NB4 (cell line): ENCODE measurements at regions not wholly inside any gene's neighbourhood (a gene's known extent, or its start where the extent isn't known, plus 50 kb on each side); places are given as distances from the start of the nearest gene placed in this dataset.

Experiments used
- CTCF ChIP-seq: IDR thresholded peaks from one replicate; pipeline ENCODE4 v1.5.1; 2012; ENCODE audit warnings: low read depth, low read length
- MAX ChIP-seq: IDR thresholded peaks from 2 replicates; pipeline ENCODE4 v1.6.1; 2011; ENCODE audit warnings: low read depth, low read length
- MYC ChIP-seq: IDR thresholded peaks from 2 replicates; pipeline ENCODE4 v1.6.1; 2011; ENCODE audit warnings: low read depth, low read length

- TF ChIP-seq CTCF, result no peak
- no peak for TF ChIP-seq MAX
- no peak for TF ChIP-seq MYC
Observed at GRCh38 chr11:26227883-26228502, 103.9 kb upstream of the ANO3 start.
